Glomerular visceral epithelial cell (primary cell): ENCODE measurements at regions not wholly inside any gene's neighbourhood (a gene's known extent, or its start where the extent isn't known, plus 50 kb on each side); places are given as distances from the start of the nearest gene placed in this dataset.
"Not testable (repeated sequence)": the region's sequence is repeated elsewhere in the genome, so short reads cannot be mapped to it uniquely, and the experiment has no call there.

Experiments used
- DNase-seq: peaks from one replicate; pipeline ENCODE4 v3.0.0-alpha.2; 2016; ENCODE audit errors: extremely low spot score

DNA sequence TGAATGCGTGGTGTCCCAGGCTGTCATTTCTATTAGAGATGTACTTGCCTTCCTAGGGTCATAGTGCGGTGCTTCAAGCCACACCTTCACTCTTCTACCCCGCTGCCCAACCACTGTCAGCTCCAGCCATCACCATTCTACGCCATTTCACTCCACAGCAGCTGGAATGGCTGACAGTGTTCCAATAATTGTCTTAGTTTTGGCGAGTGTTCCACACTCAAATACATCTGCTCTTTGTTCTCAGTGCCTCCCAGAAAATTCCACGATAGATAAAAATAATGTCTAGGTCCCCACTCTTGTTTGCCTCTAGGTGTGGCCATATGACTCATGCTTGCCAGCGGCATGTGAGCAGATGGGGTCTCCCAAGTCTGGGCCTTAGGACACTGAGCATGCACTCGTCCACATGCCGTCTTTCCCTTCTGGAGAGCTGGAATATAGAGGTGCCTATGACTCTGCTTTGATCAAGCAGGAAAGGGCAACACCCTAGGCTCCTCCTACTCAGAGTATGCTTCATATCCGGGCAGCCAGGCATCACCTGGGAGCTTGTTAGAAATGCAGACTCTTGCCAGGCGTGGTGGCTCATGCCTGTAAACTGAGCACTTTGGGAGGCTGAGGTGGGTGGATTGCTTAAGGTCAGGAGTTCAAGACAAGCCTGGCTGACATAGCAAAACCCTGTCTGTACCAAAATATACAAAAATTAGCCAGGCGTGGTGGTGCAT is 163.0 kb downstream of the BRMS1L start:
- DNase-seq, result no peak

DNA sequence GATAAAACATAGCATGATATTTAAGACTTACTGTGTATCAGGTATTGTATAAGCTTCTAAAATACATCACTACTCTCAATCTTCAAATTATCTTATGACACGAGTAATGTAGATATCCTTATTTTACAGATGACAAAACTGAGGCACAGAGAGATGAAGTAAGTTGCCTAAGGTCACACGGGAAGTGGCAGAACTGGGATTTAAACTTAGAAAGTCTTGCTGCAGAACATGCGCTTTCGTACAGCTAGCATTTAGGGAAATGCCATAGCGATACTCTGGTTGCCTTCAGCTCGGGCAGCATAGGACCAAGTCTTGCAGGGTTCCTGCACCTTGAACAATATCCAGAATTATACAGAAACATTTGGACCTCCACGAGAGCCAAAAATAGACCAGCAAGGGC is 162.4 kb downstream of the BRMS1L start:
- no peak for DNase-seq

- DNase-seq, result no peak
Measured at GRCh38 chr14:35987731-35988130, 161.6 kb downstream of the BRMS1L start.

DNA sequence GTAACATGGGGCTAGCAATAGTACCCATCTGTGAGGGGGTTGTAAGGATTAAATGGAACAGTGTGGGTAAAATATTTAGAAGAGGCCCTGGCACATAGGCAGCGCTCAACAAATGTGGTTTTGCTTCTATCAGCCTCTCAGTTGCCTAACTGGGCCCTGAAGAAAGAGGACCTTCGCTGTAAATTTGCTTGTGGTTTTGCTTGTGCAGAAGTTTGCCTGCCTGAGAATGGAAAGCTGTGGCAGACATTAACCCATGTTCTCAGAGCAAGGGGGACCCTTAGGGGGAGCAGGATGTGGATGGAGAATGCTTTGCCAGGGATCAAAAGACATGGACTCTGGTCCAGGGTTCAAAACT is 160.1 kb downstream of the BRMS1L start:
- DNase-seq, result no peak

DNA sequence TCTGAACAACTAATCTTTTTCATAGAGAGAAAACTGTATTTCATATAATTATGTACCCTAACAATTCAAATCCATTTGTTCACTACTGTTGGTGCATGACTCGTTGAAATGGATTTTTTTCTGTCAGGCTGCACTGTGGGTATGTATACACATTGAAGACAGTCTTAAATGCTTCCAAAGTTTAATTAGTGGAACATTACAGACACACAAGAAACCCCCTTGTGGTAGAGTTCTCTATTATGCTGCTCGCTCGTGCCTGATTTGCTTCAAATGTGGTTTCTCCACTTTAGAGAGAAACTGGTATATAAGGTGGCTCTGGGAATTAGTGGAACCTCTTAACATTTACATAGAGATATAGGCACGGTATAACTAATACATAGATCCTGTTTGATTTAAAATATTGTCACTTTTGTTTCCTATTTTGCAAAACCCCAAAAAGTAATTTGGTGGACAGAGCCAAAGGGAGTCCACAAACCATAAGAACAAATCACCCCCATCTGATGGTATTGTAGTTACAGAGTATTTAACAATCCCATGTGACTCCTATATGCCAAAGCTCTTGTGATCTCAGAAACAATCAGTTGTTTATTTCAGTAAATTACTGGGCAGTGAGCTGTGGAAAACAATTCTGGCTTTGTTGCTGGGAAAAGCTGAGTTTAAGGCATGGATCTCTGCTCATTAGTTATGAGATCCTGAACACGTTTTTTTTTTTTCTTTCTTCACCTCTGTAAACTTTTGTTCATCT is 159.5 kb downstream of the BRMS1L start:
- no peak for DNase-seq

DNA sequence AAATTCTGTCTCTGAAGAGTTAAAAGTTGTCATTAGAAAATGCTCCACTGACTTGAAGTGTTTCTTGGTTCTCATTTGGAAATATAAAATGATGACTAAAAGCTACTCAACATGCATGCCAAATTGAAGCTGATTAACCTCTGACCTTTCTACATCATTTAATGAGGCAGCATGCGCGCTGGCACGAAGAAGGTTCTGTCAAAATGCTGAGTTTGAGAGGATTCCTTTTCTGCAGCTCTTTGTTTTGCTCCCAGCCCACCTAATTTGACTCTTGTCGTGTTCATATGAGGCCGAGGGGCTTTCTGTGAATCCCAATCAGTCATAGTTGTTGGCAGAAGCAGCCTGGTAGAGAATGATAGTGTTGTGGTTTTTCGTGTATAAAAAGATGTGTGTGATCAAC is 153.4 kb downstream of the BRMS1L start:
- no peak for DNase-seq

DNA sequence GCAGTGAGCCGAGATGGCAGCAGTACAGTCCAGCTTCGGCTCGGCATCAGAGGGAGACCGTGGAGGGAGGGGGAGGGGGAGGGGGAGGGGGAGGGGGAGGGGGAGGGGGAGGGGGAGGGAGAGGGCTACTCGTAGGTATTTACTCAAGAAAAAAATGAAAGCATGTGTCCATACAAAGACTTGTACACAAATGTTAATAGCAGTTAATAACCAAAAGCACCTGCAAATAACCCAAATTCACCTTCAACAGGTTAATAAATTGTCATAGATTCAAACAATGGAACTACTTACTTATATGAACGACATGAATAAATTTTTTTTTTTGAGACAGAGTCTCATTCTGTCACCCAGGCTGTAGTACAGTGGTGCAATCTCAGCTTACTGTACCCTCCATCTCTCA is 152.4 kb downstream of the BRMS1L start:
- DNase-seq, result no peak

- DNase-seq, result no peak
Measured at GRCh38 chr14:35975814-35976213, 149.7 kb downstream of the BRMS1L start.

- no peak for DNase-seq
Measured at GRCh38 chr14:35973770-35974169, 147.6 kb downstream of the BRMS1L start.

DNA sequence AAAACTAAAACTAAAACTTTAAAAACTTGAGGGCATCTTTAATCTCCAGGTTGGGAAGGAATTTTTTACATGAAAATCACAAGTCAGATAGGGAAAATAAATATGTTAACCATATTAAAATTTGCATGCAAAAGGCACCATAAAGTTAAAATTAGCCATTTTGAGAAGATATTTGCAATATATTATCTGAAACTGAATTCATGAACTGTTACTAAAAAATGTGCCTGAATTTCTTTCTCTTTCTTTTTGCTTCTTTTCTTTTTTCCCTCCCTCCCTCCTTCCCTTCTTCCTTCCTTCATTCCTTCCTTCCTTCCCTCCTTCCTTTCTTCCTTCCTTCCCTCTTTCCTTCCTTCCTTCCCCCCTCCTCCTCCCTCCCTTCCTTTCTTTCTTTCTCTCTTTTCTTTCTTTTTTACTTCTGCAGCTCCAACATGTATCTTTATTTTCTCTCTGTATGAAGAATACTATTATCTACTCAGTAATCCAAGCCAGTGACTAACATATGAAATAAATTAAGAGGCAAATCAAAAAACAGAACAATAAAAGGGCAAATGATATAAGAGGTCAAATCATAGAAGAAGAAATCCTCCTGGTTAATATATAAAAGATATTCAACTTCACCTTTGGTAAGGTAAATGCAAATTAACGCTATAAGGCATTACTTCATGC is 146.0 kb downstream of the BRMS1L start:
- DNase-seq, result no peak

- DNase-seq, result no peak
Measured at GRCh38 chr14:35969310-35969709, 143.2 kb downstream of the BRMS1L start.

DNA sequence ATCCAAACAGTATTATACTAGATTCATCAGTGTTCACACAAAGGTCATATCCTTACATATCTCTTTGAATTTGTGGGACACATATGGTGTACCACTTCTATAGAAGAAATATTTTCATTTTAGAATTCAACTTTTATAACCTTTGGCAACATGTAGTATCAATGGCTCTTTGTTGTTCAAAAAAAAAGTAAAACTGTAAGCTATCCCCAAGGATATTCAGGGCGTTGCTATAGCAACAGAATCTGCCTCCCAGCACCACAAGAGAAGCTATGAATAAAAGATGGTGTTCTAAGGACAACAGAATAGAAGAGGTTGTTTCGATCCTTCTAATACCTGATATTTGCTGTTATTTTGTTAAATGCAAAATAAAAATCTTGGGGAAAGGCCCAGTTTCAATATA is 139.3 kb downstream of the BRMS1L start:
- DNase-seq, result no peak

DNA sequence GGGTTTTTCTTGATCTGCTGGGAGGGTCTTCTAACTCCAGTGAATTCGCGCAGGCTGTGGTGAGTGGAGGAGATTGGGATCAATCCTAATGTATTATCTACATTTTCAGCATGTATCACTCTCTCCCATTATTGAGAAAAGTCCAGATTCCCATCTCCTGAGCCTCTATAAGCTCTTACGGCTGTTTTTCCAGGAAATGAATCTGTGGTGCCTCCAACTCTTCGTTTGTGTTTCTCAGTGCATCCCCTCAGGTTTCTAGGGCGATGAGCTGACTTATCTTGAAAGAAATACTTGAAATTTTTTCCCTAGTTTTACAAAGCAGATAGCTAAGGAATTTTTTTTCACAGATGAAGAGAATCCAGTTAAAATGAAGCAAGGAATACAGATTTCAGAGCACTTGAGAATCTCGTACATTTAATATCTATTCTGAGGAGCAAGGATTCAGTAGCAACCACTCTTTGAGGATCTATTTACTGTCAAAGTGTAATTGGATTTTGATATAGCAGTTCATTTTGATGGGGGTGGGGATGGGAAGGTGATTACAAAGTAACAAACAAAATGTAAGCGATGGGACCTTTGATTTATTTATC is 138.7 kb downstream of the BRMS1L start:
- DNase-seq, result no peak

GRCh38 chr14:35963209-35963608 is 137.1 kb downstream of the BRMS1L start:
- DNase-seq, result no peak

DNA sequence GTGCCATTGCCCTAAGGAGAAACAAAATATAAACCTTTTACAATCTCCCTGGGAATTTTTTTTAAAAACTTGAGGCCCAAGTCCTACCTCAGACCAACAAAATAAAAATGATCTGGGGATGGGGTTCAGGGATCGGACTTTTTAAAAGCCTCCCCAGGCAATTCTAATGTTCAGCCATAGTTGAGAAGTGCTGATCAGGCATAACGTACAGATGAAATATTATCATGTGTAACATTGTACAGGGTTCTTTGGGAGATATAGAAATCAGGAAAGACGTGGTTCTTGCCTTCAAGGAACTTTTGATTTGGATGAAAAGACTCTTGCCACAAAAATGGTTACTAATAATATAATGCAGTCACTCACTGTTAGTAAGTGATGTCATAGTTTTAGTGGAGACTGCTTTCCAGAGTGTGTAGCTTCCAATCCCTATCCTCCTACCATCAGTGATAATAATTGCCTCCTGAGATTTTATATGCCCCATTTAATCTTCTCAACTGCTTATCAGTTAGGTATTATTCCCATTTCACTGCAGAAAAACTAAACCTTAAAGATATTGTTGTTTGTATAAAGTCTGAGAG is 135.6 kb downstream of the BRMS1L start:
- no peak for DNase-seq

DNA sequence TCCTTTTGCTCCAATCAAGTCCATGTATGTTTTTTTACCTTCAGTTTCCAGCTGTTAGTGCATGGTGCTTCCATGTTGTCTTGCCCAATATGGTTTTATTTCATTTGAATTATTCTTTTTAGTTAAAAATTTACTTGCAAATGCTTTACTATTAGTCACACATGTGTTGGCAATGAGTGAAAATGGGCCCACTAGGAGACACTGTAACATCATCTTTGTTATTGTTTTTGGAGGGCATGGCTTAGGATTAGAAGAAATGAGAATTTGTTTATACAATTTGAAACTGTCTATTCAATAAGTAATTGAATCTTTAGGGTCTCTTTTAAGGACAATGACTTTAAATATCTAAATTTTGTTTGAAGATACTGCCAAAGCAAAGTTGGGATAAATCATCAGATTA is 133.7 kb downstream of the BRMS1L start:
- DNase-seq, result no peak

DNA sequence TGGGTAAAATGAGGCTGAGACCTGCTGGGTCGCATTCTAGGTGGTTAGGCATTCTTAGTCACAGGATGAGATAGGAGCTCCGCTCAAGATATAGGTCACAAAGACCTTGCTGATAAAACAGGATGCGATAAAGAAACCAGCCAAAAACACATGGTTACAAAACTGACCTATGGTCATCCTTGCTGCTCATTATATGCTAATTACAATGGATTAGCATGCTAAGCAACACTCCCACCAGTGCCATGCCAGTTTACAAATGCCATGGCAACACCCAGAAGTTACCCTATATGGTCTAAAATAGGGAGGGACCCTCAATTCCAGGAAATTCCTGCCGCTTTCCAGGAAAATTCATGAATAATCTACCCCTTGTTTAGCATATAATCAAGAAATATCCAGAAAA is 132.4 kb downstream of the BRMS1L start:
- DNase-seq, result no peak

DNA sequence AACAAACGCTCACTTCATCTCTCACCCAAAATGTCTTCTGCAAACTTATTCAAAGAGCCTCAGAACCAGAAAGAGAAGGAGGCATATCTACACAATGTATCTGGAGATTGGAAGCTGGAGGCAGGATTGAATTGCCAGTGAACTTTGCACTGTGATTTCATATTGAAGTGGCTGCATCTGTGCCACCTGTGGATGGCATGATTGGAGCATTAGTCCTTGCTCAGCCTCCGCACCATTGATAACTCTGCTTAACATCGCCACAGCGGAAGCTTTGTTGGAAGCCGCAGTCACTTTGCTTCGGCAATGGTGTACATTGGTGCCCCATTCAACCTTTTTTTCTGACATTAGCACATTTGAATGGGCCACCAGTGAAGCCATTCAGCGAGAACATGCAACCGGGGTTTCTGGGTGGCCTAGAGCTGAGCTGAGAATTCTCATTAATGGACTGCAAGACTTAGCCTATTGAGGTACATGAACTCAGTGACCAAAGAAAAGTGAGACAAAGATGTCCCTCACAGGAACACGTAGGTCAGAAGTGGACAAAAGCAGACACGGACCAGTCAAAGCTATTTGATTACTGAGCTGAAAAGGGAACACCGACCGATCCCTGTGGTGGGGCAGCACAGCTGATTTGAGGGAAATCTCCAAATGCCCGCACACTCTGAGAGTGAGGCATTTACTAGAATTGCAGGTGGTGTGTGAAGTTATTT is 130.4 kb downstream of the BRMS1L start:
- DNase-seq, result no peak

DNA sequence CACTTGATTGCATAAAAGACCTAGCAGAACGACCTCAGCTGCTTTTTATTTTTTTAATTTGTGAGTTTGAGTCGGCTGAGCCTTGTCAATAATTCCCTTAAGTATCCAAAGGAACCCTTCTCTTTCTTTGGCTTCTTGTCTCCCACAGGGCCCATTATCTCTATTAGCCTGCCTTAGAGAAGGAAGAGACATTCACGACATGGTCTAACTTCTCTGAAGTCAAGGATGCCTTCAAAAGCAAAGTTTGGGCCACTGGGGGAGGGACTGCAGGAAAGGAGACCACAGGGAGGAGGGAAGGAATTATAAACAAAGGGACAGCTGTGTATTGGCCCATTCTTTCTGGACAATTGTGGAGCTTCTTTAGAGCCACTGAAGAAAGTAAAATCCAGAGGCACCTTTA is 126.4 kb downstream of the BRMS1L start:
- no peak for DNase-seq

- DNase-seq, result no peak
Measured at GRCh38 chr14:35949920-35950513, 123.9 kb downstream of the BRMS1L start.

GRCh38 chr14:35947983-35948382 is 121.8 kb downstream of the BRMS1L start:
- not testable (repeated sequence) for DNase-seq
